HG03575 (cell line): ENCODE measurements at regions not wholly inside any gene's neighbourhood (a gene's known extent, or its start where the extent isn't known, plus 50 kb on each side); places are given as distances from the start of the nearest gene placed in this dataset.

ENCODE experiments used
- ATAC-seq: cut with Tn5 transposase; IDR thresholded peaks from one replicate; pipeline ENCODE4 v1.9.1; 2021; ENCODE audit not compliant: unreplicated experiment, insufficient number of reproducible peaks, low FRiP score; ENCODE audit errors: extremely low read depth

DNA sequence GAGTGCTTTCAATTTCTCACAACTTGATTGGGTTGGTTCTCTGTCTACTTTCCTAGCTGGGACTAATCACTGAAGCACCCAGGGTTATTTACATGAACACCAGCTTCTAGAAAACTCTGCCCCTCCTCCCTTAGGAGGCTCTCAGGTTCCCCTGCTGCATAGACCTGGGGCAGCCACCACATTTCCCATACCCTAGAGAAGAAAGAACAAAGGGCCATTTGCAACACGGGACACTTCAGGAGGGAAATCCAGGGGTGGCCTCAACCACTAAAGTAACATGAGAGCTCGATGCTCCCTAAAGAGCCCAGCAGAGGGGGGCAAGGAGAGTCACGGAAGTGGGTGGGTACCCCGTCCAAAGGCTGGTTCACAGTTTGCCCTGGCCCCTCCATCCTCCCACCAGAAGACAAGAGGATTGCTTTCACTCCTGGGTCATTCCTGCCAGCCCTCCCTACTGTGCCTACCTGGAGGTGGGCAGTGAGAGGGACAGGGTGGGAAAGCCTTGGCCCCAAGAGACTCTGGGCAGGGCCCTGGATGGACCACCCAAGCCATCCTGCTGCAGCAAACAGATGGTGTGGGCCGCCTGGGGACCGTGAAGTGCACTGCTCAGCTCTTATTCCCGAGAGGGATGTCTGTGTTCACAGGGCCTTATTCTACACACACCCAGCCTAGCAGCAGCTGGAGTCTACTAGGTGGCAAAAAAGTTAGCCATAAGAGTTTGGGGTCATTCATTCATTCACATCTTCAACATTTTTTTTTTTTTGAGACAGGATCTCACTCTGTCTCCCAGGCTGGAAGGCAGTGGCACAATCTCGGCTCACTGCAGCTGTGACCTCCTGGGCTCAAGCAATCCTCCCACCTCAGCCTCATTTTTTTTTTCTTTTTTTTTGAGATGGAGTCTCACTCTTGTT, 392.1 kb downstream of the SOX9 start:
- ATAC-seq, result no peak

DNA sequence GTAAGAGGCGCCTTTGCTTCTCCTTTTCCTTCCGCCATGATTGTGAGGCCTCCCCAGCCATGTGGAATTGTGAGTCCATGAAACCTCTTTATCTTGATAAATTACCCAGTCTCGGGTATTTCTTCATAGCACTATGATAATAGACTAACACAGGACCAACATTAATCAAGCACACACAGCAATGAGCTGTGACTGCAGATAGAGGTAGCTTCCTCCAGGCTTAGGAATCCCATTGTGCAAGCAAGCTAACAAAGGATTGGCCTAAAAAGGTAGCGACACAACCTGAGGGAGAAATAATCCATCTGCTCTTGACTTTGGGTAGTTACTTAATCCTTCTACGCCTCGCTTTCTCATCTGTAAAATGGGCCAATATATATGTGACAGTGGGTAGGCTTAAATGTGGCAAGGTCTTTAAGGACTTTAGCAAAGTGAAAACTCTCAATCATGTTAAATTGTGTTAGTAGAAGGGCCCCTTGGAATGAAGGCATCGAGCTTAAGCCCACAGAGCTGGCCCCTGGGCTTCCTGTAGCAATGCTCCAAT, 393.6 kb downstream of the SOX9 start:
- ATAC-seq, result no peak

DNA sequence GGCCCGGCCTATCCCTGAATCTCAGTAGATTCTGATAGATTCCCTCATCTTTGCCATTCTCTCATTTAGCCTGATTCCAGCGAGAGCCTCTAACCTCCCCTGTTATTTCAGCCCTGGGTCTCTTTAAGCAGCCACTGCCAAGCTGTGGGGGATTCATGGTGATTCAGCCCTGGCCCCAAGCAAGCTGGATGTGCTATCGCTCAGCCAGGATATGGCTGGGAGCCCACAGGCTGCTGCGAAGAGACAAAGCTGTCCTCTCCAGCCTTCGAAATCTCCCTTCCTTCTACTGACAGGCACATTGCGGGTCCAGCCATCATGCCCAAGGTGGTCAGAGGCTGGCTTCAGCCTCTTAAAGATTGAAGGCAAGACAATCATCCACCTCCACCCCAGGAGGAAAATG, 394.1 kb downstream of the SOX9 start:
- ATAC-seq, result no peak

DNA sequence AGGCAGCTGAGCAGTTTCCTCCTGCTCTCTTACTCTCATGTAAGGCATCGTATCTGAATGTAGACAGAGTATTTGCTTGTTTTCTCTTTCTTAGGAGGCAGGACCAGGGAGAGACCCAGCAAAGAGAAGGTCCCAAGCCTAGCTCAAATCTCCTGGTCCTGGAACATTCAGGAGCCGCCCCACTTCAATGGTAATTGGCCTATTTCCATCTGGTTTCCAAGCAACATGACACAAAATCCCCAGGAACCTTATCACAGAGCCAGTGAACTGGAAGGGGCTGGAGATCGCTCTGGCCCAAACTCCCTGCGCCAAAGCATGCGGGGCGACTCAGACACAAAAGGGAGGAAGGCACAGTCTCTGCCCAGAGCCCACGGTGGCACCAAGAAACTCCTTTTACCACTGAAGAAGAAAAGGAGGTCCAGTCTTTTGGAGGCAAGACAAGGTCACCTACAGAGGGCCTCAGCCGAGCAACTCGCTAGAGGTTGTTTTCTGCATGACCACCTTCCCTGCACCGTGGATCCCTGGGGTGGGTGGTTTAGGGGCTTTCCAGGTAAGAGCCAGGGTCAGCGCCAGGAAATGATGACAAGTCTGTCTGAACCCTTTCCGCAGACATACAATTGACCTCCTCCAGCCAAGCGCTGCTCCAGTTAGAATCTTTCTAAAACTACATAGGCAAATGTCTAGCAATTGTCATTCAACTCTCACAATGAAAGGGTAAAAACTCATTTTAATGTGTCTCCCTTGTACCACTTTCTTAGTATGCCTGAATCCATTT, 394.7 kb downstream of the SOX9 start:
- no peak for ATAC-seq

DNA sequence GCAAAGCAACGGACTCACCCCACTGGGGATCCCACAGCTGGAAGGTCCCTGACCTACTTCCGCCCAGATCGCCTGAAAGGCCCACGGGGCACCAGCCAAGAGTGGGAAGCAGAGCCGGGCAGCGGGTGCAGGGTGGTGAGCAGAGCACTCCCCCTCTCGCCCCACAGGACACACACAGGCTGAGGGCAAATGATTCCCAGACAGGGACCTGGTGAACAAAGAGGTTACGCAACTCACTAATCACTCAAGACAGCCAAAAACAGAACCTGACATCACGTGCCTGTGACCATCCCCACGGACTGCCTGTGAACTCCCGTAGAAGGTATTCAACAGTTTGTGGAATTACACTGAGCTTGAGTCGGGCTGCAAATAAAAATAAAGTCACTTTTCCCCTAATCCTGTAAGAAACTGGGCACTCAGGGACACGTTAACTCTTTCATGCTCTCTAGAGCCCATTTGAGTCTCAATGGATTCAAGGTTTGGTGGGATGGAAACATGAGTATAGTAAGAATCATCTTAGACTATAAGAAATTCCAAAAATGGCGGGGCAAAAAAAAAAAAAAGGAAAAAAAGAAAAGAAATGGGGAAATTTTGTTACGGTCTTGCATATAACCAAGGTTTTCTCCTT, 396.1 kb downstream of the SOX9 start:
- no peak for ATAC-seq

DNA sequence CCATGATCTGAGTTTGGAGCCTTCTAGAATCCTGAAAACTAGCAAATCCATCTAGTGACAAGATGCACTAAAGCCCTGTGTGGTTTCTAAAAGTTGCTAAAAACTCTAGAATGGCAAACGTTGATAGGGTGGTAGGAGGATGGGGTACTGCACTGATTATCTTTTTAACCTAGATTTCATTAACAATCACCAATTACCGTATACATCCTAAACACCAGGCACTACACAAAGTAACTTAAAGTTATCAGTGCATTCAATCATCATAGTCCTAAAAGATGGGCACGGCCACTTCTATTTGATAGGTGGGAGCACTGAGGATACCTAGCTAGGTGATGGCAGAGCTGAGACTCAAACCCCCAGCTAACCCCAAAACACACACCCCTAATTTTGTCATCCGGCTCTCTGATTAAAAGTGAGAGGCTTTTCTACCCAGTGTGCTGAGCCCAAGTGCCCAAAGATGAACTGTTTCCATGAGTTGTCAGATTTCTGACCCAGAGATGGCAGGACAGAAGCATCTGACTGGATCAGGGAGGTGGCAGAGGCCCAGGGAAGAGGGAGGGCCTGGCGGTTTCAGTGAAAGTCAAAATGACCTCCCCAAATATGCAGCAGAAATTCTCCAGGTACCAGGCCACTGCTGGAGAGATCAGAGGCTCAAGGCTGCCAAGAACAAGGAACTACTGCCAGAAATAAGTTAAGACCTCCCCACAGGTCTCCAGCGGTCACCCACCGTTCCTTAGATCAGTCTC, 396.8 kb downstream of the SOX9 start:
- no peak for ATAC-seq

DNA sequence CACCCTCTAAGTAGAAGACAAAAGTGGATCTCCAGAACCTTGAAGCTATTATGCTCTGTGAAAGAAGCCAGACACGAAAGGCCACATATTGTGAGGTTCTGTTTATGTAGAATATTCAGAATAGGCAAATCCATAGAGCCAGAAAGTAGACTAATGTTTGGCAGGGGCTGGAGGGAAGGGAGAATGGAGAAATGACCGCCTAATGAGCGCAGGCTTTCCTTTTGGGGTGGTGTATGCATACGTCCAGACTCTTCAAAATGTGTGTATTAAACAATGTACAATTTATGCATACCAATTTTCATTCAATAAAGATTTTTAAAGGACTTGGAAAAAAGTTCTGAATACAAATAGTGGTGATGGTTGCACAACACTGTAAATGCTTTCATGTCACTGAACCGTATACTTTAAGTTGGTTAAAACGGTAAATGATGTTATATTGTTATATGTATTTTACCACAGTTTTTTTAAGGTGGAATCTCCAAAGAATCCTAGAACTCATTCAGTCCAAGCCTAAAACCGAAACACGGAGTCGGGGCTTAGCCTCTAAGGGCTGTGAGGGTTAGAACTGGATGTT, 397.4 kb downstream of the SOX9 start:
- no peak for ATAC-seq

DNA sequence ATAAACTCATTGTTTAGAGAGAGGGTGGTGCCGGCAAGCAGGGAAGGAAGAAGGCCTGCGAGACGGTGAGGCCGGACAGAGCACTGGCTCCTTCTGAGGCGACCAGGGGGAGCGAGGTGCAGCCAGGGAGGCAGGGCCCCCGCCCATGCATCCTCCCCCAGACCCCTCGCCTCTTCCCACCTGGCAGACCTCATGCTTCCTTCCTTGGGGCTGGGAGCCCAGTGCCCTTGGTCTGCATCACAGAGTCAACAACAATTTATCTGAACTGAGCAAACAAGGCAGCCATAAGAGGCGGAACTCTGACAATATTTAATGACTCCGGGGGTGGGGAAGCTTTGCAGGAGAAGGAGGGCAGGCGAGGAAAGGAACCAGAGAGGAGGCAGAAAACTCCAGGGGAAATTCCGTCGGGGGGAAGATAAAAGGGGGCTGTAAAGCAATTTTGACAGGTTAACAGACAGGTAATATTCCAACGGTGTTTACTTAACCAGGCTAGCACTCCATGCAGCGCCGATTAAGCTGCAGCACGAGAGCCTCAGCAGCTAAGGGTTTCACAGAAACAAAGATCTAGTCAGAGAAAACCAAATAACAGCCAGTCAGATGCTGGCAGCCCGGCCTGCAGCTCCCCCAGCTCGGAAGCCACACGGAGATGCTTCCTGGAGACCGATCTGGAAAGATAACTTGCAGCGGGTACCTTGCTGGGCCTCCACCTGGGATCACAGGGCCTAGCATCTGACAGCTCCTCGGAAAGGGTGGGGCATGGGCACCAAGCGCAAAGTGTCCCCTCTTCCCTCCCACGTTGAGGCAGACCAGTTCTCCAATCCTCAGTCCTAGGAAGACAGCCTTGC, 398.2 kb downstream of the SOX9 start:
- no peak for ATAC-seq

DNA sequence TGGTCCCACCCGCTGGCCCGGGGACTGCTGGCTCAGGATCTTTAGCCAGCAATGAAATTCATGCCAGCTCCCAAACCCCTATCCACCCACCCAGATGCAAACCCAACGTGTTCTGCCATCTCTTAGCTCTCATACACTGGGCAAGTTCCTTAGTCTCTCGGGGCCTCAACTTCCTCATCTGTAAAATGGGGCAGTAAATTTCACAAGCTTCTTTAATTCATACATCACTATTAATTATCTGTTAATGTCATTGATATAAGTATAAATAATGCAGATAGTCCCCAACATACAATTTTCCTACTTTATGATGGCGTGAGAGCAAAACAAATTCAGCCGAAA, 398.7 kb downstream of the SOX9 start:
- ATAC-seq, result no peak

DNA sequence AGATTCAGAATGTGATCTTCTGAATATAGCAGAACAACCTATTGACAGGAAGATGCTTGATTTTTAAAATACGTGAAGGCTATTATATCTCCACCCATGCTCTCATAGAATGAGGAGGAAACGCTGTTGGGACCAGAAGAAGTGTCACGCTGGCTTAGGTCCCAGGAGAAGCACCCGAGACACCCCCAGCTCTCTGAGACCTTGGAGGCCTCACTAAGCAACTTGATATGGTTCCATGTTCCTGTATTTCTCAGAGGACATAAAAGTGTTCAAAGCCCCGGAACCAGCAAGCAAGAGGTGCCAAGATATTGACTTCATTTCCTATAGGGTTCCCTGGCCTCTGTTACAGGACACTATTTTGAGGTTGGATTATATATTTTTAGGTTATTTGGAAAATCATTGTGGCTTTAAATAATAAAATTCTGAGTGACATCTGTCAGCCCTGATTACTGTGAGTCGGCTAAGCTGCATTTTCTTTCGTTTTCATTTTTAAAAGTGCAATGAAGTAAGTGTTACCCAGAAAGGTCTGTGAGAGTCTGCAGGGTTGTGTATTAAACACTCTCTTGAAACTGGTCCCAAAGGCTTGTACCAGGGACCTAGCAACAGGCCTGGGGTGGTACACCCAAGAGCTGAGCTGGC, 400.0 kb downstream of the SOX9 start:
- ATAC-seq, result no peak

DNA sequence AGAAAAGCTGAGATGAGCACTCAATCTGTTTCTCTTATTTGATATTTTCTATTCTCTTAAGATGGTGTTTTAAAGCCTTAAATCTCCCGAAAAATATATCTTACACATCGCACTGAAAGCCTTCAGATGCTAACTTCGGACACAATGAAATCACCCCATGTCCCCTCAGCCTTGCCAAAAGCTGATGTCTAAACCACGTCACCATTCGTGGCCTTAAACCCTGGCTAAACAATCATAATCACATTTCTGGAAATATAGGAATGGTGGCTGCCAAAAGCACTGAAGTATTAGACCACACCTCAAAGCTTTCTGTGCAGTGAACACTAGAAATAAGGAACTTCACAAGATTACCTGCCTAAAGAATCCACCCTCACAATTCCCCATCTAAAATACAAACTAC, 402.7 kb downstream of the SOX9 start:
- ATAC-seq, result no peak

DNA sequence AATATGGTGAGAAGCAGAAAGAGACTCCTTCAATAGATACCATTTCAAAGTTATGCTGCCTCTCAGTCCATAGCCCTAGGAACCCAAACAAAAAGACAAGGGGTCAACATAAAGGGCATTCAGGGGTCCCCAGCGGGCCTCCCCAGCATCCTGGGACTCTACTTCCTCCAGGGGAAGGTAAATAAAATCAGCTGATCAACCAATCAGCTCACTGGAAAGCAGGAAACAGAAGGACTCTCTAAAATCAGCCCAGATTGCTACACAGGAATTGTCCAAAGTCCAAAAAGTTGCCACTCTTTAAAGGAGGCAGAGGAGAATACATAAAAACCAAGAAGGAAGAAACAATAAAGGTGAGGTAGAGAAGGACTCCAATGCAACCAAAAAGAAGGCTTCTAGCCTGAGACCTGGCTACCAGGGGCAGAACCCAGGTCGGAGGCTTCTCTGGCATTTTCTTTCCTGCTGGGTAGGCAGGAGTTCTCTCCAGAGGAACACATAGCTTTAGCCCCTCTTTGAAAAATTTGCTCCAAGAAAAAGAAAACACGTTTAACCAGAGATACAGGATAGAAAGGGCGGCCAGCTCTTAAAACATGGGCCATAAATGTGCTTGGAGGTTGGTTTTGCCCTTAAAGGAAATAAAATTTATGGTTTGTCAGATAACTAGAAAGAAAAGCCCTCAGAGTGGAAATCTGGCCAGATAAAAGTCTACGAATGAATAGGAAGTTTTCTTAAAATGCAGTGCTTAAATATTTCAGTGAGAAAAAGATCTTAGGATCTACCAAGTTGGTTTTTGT, 404.6 kb downstream of the SOX9 start:
- ATAC-seq, result no peak

DNA sequence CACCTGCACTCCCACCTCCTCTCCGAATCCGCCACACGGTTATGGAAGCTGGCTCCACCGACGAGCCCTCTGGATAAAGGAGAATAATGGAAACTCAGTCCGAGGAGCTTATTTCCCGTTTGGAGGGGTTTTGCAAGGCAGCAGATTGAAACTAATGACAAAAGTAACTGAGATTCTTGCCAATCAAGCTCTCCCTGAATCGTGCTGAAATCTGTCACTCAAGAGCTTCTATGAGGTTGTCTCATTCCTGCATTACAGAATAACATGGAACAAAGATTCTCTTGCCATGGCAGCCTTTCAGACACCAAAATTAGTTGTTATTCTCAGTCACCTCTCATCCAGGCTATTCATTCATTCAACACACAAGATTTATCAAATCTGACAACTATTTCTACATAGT, 405.9 kb downstream of the SOX9 start:
- ATAC-seq, result no peak

DNA sequence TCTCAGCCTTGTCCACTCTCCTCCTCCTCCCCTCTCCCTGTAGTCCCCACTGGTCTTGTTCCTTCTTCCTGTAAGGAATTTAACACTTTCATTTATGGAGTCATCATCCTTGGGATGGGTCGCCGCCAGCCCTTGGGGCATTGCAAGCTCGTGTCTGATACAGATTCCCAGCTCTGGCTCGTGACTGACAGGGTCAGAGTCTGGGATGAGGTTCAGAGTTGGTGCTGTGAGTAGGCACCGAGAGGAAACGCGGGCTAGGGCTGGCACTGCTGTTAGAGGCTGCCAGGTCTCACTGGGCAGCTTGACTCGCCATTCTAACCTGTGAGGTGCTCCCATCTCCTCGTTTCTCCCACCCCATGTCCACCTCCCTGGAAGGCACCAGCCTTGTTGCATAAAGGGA, 407.0 kb downstream of the SOX9 start:
- ATAC-seq, result no peak

DNA sequence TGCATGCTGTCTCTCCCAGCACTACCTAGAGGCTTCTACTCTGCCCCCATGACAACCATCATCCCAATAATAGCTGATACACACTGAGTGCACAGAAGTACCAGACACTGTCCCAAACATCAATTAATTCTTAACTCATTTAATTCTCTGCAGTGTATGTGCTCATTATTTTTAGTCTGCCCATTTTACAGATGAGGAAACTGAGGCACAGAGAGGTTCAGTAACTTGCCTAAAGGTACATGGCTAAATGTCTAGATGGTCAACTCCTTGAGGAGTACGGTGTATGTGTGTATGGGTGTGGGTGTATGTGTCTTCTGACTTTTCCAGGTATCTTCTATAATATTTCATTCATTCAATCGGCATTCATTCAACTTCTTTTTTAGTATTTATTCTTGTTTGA, 407.9 kb downstream of the SOX9 start:
- ATAC-seq, result no peak

DNA sequence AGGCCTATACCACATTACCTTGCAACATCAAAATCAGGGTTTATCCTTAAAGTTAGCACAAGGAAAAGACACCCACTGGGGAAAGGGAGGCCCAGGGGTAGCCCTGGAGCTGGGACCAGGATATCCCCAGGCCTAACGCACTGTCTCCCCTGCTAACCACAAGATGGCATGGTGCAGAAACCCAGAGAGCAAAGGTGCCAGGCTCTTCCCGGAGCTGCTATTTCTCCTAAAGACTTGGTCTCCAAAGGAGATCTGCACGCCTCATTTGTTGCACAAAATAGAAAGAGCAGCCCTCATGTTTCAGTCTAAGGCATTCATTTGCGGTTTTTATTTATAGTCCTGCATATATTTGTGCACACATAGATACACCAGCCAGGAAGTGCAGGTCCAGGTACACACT, 408.6 kb downstream of the SOX9 start:
- no peak for ATAC-seq

DNA sequence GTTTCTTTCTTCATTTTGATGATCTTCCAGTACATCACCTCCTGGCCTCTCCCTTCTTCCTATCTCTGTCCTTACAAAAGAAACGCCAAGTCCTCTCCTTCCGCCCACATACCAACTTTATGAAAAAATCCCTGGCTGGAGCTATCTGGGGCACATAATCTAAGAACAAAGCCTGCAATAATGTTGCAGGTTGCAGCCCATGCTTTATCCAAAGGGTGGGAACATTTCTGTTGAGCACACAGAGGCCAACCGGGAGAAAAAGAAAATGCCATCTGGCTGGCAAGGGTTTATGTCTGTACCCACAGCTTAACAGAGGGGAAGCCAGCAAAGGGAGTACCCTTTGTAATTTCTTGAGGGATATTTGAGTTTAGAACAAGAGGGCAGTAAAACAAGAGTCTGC, 409.6 kb downstream of the SOX9 start:
- ATAC-seq, result no peak
